ENCODE measurements at regions not wholly inside any gene's neighbourhood (a gene's known extent, or its start where the extent isn't known, plus 50 kb on each side); places are given as distances from the start of the nearest gene placed in this dataset.
"Not testable (repeated sequence)": the region's sequence is repeated elsewhere in the genome, so short reads cannot be mapped to it uniquely, and the experiment has no call there.

DNA sequence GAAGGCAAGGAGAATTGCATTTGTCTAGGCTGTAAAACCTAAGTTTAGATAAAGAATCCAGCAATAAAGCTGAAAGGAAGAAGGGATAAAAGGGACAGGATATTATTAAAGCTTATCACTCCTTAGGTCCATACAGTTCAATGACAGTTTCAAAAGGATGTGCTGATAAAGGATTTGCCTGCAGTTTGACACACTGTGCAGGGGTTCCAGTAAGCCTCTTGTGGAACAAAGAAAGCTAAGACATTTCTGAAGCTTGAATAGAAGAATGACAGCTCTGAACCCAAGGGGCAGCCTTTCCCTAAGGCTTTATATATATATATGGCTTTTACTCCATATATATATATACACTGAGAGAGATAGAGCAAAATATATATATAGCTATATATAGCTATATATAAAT is 276.8 kb upstream of the GRM3 start:
- no peak for DNase-seq

GRCh38 chr7:86340407-86340806 is 303.3 kb upstream of the GRM3 start:
- DNase-seq, result not testable (repeated sequence)

DNA sequence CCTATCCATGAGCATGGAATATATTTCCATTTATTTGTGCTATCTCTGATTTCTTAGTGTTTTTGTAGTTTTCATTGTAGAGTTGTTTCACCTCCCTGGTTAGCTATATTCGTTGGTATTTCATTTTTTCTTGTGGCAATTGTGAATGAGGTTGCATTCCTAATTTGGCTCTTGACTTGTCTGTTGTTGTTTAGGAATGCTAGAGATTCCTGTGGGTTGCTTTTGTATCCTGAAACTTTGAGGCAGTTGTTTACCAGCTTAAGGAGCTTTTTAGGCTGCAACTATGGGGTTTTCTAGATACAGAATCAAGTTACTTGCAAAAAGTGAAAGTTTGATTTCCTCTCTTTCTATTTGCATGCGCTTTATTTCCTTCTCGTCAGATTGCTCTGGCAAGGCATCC is 304.7 kb upstream of the GRM3 start:
- DNase-seq, result no peak

DNA sequence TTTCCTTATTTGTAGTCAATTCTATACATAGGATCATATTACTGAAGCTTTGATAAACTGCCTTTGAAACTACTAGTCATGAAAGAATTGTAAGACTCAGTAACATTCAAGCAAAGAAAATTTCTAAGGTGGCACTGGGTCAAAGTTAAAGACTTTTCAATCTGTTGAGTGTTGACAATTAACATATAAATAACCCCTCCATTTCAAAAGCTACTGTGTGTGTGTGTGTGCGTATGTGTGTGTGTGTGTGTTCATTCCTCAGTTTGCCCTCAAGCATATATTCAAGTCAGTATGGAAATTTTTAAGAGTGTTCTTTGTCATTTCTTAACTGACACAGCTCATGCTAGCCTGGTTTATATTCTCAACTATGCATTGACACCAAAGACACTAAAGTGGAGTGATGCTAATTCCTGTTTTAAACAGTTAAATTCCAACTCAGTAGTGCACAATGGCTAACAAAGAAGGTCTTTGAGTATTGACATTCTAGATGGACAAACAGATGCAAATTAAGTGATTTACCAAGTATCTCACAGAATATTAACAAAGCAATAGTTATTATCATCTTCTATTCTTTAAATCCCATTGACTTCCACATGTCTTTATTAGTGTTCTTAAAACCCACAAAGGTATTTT is 314.8 kb upstream of the GRM3 start:
- no peak for DNase-seq

GRCh38 chr7:86326847-86327246 is 316.9 kb upstream of the GRM3 start:
- DNase-seq, result no peak

DNA sequence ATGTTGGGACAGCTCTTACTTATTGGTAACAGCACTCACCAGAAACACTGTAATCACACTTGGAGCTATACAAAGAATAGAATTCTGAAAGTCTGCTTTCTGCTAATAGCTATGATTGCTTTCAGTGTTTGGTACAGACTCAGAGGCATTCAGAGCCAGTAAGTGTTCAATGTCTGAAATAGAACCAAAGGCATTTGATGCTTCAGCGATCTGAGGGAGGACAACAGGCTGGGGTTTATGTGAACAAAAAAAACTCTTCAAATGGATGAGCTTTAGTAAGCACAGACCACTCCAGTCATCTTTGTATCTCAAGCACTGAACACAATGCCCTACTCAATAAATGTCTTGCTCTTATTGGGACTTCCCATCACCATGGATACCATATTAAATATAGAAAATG is 322.8 kb upstream of the GRM3 start:
- DNase-seq, result no peak

DNA sequence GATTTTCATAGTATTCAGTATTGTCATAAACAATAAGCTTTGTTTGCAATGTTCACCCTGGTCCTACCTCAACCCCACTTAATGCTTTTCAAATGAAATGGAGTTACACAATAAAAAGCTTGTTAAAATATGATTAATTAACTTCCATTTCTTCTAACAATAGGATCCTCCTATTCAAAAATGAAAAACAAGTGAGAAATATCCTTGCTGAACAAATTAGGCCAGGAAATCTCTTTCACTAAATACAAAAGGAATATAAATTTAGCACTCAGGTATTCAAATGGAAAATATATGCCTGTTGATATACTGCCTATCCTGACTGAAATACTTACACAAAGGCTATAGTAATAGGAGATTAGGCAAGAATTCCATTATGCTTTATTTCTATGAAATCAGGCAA is 323.4 kb upstream of the GRM3 start:
- DNase-seq, result no peak

DNA sequence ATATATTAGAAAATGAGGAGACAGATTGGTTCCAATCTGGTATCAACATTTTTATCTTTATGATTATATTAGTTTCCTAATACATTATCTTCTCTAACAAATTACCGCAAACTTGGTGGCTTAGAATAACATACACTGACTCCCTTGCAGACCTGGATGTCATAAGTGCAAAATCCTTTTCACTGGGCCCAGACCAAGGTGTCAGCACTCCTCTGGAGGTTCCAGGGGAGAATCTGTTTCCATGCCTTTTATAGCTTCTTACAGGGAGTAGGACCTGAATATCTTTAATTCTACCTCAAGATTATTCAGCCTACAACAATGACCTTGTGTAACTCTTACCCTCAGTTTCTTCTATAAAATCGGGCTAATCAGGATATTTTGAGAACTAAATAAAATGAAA is 329.9 kb upstream of the GRM3 start:
- DNase-seq, result no peak

DNA sequence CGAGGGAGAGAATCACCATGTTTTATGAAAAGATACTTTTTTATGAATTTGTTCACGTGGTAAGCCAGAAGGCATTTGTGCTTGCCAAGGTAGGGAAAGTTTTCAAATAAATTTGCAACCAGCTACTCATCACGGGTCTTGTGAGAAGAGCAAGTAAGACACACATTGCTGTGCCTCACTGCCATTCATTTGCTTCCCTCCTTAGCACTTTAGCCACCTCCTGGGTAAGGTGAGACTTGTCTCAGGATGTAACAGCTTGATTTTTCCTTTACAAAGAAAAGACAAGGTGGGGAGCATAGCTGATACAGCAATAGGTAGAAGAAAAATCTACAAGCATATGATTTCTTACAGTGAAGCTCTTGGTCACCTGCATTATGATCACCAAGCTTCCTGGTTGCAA is 342.4 kb upstream of the GRM3 start:
- DNase-seq, result no peak

GRCh38 chr7:86295526-86295925 is 348.2 kb upstream of the GRM3 start:
- no peak for DNase-seq

DNA sequence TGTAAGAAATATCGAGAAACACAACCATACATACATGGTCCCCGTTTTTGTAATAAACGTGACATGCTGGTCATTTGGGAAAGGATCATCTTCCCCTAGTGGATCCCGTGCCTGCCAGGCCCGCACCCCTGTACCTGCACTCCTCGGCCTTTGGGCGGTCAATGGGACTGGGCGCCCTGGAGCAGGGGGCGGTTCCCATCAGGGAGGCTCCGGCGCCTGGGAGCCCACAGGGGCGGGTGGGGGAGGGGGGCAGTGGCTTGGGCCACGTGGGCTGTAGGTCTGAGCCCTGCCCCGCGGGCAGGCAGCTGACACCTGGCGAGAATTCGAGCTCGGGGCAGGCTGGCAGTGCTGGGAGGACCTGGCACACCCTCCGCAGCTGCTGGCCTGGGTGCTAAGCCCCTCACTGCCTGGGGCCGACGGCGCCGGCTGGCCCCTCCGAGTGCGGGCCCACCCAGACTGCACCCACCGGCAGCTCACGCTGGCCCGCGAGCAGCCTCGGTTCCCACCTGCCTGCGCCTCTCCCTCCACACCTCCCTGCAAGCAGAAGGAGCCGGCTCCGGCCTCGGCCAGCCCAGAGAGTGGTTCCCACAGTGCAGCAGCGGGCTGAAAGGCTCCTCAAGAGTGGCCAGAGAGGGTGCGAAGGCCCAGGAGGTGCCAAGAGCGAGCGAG is 361.6 kb upstream of the GRM3 start:
- DNase-seq, result no peak

DNA sequence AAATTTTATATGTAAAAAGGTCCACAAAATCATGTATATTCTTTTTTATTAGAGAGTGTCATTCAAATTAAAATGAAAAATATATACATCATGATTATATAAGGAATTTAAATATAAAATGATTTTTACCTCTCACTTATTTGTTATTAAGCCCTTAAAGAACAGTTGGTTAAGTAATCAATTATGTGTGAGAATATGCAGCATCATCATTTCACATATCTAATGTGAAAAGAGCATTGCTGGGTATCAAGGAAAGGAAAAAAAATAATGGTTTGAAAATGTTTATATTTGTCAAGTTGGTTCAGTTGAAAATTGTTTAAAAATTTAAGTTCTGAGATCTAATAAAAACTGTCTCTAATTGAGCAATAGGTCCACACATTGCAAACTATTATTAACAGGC is 363.6 kb upstream of the GRM3 start:
- DNase-seq, result no peak

- DNase-seq, result no peak
These were observed 380.9 kb upstream of the GRM3 start for GRCh38 chr7:86262781-86263180.

DNA sequence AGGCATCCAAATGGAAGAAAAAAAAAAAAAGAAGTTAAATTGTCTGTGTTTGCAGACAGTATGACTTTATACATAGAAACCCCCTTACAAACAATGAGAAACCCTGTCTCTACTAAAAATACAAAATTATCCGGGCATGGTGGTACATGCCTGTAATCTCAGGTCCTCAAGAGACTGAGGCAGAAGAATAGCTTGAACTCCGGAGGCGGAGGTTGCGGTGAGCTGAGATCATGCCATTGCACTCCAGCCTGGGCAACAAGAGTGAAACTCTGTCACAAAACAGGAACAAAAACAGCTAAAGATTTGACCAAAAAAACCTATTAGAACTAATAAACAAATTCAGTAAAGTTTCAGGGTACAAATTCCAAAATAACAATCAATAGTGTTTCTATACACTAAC is 385.8 kb upstream of the GRM3 start:
- DNase-seq, result no peak

- no peak for DNase-seq
These were observed 391.3 kb upstream of the GRM3 start for GRCh38 chr7:86252406-86252805.

DNA sequence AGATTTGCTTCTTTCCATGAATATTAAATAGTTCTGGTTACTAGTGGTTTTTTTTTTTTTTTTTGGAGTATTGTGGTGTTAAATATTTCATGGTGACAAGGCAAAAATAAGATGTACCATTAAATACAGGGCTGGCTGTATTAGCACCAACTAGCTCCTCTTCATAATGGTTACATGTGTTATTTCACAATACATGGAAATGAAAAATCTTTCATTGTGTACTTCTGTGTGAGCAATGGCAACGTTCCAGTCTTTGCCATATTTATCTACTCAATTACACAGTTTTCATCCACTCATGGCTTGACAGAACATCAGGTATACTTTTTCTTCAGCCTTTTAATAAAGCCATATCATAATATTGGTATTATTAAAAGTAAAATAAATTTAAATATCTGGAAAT is 394.7 kb upstream of the GRM3 start:
- no peak for DNase-seq

GRCh38 chr7:86243171-86243570 is 400.5 kb upstream of the GRM3 start:
- DNase-seq, result no peak

DNA sequence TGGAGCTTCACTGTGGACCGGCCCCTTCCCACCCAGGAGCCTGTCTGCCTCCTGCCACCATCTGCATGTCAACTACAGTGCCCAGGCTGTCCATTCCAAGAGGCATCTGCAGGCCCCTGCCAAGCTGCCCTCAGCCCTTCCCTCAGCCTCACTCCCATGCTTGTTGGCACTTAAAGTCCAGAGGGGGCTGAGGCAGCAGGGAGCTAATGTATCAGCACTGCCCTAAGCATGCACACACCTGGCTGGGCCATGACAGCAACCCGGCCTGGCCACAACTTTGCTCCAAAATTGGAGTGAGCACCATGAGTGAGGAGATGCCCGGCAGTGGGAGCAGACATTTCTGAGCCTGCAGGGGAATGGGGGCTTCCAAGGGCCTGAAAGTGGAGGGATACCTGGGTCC is 417.5 kb upstream of the GRM3 start:
- no peak for DNase-seq

- DNase-seq, result no peak
These were observed 420.9 kb upstream of the GRM3 start for GRCh38 chr7:86222806-86223205.

GRCh38 chr7:86214734-86215133 is 429.0 kb upstream of the GRM3 start:
- DNase-seq, result no peak

GRCh38 chr7:86212976-86213375 is 430.7 kb upstream of the GRM3 start:
- no peak for DNase-seq

GRCh38 chr7:86209036-86209435 is 434.7 kb upstream of the GRM3 start:
- no peak for DNase-seq

GRCh38 chr7:86207740-86208139 is 436.0 kb upstream of the GRM3 start:
- no peak for DNase-seq

GRCh38 chr7:86202833-86203232 is 440.9 kb upstream of the GRM3 start:
- no peak for DNase-seq

GRCh38 chr7:86201767-86202166 is 441.9 kb upstream of the GRM3 start:
- DNase-seq, result no peak
